A549 (cell line): ENCODE measurements at regions not wholly inside any gene's neighbourhood (a gene's known extent, or its start where the extent isn't known, plus 50 kb on each side); places are given as distances from the start of the nearest gene placed in this dataset.

Experiments
- ATAC-seq, 2 experiments: fragments of 200-7000 bp in 1 of 2; fragments of >200 bp in 1 of 2; cut with Nextera tagmentation in 1 of 2; cut with Tn5 transposase in 1 of 2; 3 replicates each; pipeline versions ENCODE4 v1.8.0 to v1.9.1; 2018 to 2020; ENCODE audit warnings: mild to moderate bottlenecking in 1 of 2, moderate library complexity in 1 of 2
- CTCF ChIA-PET: fragments of 300-600 bp; sonication (Branson Sonifier 250); formaldehyde crosslinking; extraction: SDS; loops from one replicate; lab custom pipeline; 2021; ENCODE audit warnings: antibody characterized with exemption, inconsistent platforms; lab: Yijun Ruan, JAX
- POLR2A ChIA-PET: fragments of 350-600 bp; formaldehyde crosslinking; extraction: SDS; loops from one replicate; lab custom pipeline; 2021; ENCODE audit warnings: antibody characterized with exemption, inconsistent platforms; lab: Yijun Ruan, JAX
- DNase-seq, 2 experiments: peaks; one replicate each; pipeline versions ENCODE4 v3.0.0 to v3.0.0-alpha.2; 2011 to 2016; ENCODE audit warnings: low read depth in 1 of 2, low spot score in 1 of 2
- FAIRE-seq: peaks from 2 replicates; lab custom pipeline; 2011; peaks lifted over from hg19 to GRCh38; lab: Jason Lieb, UNC
- H3K27ac ChIP-seq, 2 experiments: fragments of >200 bp; sonication (Bioruptor Twin); formaldehyde crosslinking; 3 replicates each; pipeline ENCODE4 v1.5.1; 2016 to 2017
- H3K4me1 ChIP-seq: fragments of >200 bp; sonication (Bioruptor Twin); formaldehyde crosslinking; 3 replicates; pipeline ENCODE4 v1.6.1; 2016
- H3K4me2 ChIP-seq: fragments of >200 bp; sonication (Bioruptor Twin); formaldehyde crosslinking; 3 replicates; pipeline ENCODE4 v1.6.1; 2016
- H3K4me3 ChIP-seq: fragments of >200 bp; sonication (Bioruptor Twin); formaldehyde crosslinking; 3 replicates; pipeline ENCODE4 v1.5.1; 2016
- H3K9me3 ChIP-seq: fragments of >200 bp; sonication (Bioruptor Twin); formaldehyde crosslinking; 3 replicates; pipeline ENCODE4 v1.6.1; 2016
- ATOH8 ChIP-seq: fragments of 250-450 bp; sonication (Bioruptor Pico); IDR thresholded peaks from 2 replicates; pipeline ENCODE4 v1.5.0; 2020; ENCODE audit warnings: low read depth, mild to moderate bottlenecking, moderate library complexity
- BCL3 ChIP-seq: fragments of >200 bp; sonication (Bioruptor Twin); formaldehyde crosslinking; IDR thresholded peaks from 3 replicates; pipeline ENCODE4 v1.6.1; 2016
- CEBPB ChIP-seq, 2 experiments: fragments of >200 bp in 1 of 2; sonication (Bioruptor Twin) in 1 of 2; formaldehyde crosslinking in 1 of 2; IDR thresholded peaks; 2 replicates each; pipeline ENCODE4 v1.6.1; 2012 to 2016
- CHD4 ChIP-seq: fragments of 200-600 bp; sonication (generic); IDR thresholded peaks from 2 replicates; pipeline ENCODE4 v1.6.1; 2016; ENCODE audit warnings: antibody characterized with exemption, mild to moderate bottlenecking, borderline replicate concordance
- EHMT2 ChIP-seq: fragments of 200-600 bp; sonication (generic); IDR thresholded peaks from 2 replicates; pipeline ENCODE4 v1.6.1; 2016; ENCODE audit warnings: antibody characterized with exemption, low read depth, mild to moderate bottlenecking, moderate library complexity
- ESRRA ChIP-seq: fragments of 150-350 bp; IDR thresholded peaks from 2 replicates; pipeline ENCODE4 v1.6.1; 2014; ENCODE audit warnings: mild to moderate bottlenecking, low read length, borderline replicate concordance
- FOSL2 ChIP-seq, 2 experiments: fragments of 450-650 bp in 1 of 2; fragments of >200 bp in 1 of 2; sonication (Bioruptor Twin) in 1 of 2; formaldehyde crosslinking; IDR thresholded peaks; 2 replicates each; pipeline versions ENCODE4 v1.5.0 to v1.6.1; 2016 to 2020; ENCODE audit warnings: mild to moderate bottlenecking in 1 of 2, moderate library complexity in 1 of 2
- HES2 ChIP-seq: fragments of >200 bp; sonication (Bioruptor Twin); formaldehyde crosslinking; IDR thresholded peaks from 2 replicates; pipeline ENCODE4 v1.6.1; 2016
- JUN ChIP-seq, 2 experiments: fragments of >200 bp; sonication (Bioruptor Twin); formaldehyde crosslinking; IDR thresholded peaks; 2 replicates in 1 of 2; 3 replicates in 1 of 2; pipeline ENCODE4 v1.6.1; 2016 to 2017
- JUNB ChIP-seq: fragments of >200 bp; sonication (Bioruptor Twin); formaldehyde crosslinking; IDR thresholded peaks from 2 replicates; pipeline ENCODE4 v1.6.1; 2016
- KDM1A ChIP-seq: fragments of 200-600 bp; sonication (generic); IDR thresholded peaks from 2 replicates; pipeline ENCODE4 v1.6.1; 2016; ENCODE audit warnings: low read depth, mild to moderate bottlenecking
- MAFK ChIP-seq: fragments of 450-650 bp; IDR thresholded peaks from 2 replicates; pipeline ENCODE4 v1.6.1; 2014; ENCODE audit not compliant: partially characterized antibody
- MAX ChIP-seq: IDR thresholded peaks from 2 replicates; pipeline ENCODE4 v1.6.1; 2012
- MAZ ChIP-seq: fragments of 150-350 bp; IDR thresholded peaks from 2 replicates; pipeline ENCODE4 v1.6.1; 2014; ENCODE audit warnings: antibody characterized with exemption, low read depth, low read length, borderline replicate concordance
- PBX3 ChIP-seq: IDR thresholded peaks from 2 replicates; pipeline ENCODE4 v1.6.1; 2012
- POLR2A ChIP-seq: IDR thresholded peaks from 2 replicates; pipeline ENCODE4 v1.6.1; 2012; ENCODE audit warnings: mild to moderate bottlenecking, low read length
- USF2 ChIP-seq: fragments of 450-650 bp; IDR thresholded peaks from 2 replicates; pipeline ENCODE4 v1.6.1; 2014; ENCODE audit warnings: antibody characterized with exemption
- ZC3H11A ChIP-seq: fragments of 450-650 bp; IDR thresholded peaks from 2 replicates; pipeline ENCODE4 v1.6.1; 2014; ENCODE audit warnings: antibody characterized with exemption, mild to moderate bottlenecking
- WGBS: methylation state at CpG from one replicate; pipeline ENCODE4 v1.1.6; 2017; ENCODE audit errors: missing lambda C conversion rate; 5-methylcytosine and 5-hydroxymethylcytosine counted together

- no peak overlapping the region for H3K4me3 ChIP-seq
- H3K27ac ChIP-seq = no peak overlapping the region
- no peaks in the 10 kb centered on the region for H3K4me1 ChIP-seq
- H3K9me3 ChIP-seq = no peaks in the 10 kb centered on the region
- ChIA-PET POLR2A (no interaction called here), CTCF (no interaction called here)
- no peak for FAIRE-seq
- DNase-seq = no peak
- no peak overlapping the region for H3K4me2 ChIP-seq
- no peak for ATAC-seq
- WGBS = 53% methylated on average over 15 of the region's 15 CpGs
- TF ChIP-seq ESRRA (no peak), MAFK (peak; percentile 82)
Observed at GRCh38 chr12:17802657-17803641, 287.0 kb downstream of the RERGL start.

GRCh38 chr12:17793854-17794253 lies 296.1 kb downstream of the RERGL start:
- no peak overlapping the region for H3K4me3 ChIP-seq
- H3K9me3 ChIP-seq = no peaks in the 10 kb centered on the region
- CTCF ChIA-PET = no interaction called here
- H3K4me1 ChIP-seq = no peaks in the 10 kb centered on the region
- POLR2A ChIA-PET = no interaction called here
- FAIRE-seq = no peak
- H3K27ac ChIP-seq = no peak overlapping the region
- WGBS = 5% methylated on average over 2 of the region's 2 CpGs
- ATAC-seq = no peak
- DNase-seq = no peak
- TF ChIP-seq CHD4 (no peak), MAFK (no peak), JUNB (no peak), POLR2A (no peak), BCL3 (no peak), ATOH8 (CRISPR knock-in tag) (no peak), CEBPB (IDR thresholded peaks at IDR 0.05) (no peak), MAZ (no peak), EHMT2 (no peak), KDM1A (no peak), PBX3 (no peak), JUN (IDR thresholded peaks at IDR 0.05) (no peak), USF2 (no peak), ZC3H11A (no peak)
- TF ChIP-seq, all 56 proteins: peak for 0
- no peak overlapping the region for H3K4me2 ChIP-seq

- no peak overlapping the region for H3K4me3 ChIP-seq
- POLR2A ChIA-PET = no interaction called here
- CTCF ChIA-PET = no interaction called here
- TF ChIP-seq HES2 = no peak
- no peak for TF ChIP-seq MAX
- TF ChIP-seq FOSL2 (IDR thresholded peaks at IDR 0.05) = no peak
- peak; percentile 11; the same call in 1 of the 2 replicates for TF ChIP-seq FOSL2 (CRISPR knock-in tag; IDR thresholded peaks at IDR 0.05)
- no peak for TF ChIP-seq KDM1A
- TF ChIP-seq, all 56 proteins: peak for 1
- Histone ChIP-seq H3K4me2 (no peak overlapping the region), H3K4me1 (no peaks in the 10 kb centered on the region), H3K27ac (no peak overlapping the region), H3K9me3 (no peaks in the 10 kb centered on the region)
- FAIRE-seq = no peak
- no peak for ATAC-seq
- no peak for DNase-seq
Observed at GRCh38 chr12:17778242-17778641, 311.8 kb downstream of the RERGL start.
